ENCODE measurements at regions not wholly inside any gene's neighbourhood (a gene's known extent, or its start where the extent isn't known, plus 50 kb on each side); places are given as distances from the start of the nearest gene placed in this dataset.
"Not testable (repeated sequence)": the region's sequence is repeated elsewhere in the genome, so short reads cannot be mapped to it uniquely, and the experiment has no call there.

DNA sequence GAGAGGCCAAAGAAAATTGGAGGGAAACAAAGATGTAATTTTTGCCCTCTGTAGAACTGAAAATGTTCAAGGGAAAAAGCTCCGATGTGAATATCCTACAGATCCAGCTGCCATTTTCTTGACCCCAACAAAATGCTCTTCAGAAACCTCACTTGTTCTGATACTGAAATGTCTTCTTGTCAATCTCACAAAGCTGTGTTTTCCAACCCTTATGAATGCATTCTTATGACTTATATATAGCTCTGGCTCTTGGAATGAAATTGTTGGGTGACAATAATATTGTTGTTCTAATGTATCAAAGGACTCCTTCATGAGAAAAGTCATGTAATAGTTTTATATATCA lies 157.1 kb upstream of the TGFBR2 start:
- no peak for DNase-seq

DNA sequence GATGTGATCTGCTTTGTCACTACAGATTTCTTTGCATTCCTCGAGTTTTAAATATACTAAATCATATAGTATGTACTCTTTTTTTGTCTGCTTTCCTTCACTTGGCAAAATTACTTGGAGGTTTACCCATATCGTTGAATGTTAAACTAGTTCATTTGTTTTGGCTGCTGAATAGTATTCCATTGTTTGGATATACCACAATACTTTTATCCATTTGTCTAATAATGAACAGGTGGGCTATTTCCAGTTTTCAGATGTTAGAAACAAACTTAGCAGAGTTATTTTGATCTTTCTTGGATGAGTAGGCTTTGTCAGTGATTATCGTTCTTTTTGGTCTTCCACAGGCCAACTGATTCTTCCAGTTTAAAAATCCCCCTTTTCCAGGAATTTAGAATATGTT lies 154.0 kb upstream of the TGFBR2 start:
- no peak for DNase-seq

DNA sequence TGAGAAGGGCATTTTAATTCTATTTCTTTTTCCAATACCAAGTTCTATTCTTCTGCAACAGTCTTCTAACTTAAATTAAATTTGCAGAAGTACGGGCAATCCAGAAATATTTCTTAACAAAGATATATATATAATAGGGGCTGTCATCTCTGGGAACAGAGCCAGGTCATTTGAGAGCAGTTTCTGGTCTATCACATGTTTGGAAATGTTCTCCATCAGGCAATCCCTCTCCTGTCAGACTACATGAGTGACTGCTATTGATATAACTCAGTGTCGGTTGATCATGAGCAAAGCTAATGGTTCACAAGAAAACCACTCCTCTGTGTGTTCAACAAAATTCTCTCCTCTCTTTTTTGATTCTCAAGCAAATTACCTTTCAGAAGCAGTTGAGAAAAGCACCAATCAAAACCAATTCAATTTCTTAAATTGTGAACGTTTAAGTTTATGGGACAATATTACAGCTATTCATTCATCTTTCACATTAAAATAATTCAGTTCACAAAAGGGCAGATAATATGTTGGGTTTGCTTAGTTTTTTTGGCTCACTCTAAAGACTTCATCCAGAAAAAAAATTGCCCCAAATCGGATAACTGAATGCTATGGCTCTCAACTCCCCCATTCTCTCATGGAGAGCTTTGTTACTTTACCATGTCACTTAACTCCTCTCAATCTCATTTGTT lies 152.9 kb upstream of the TGFBR2 start:
- DNase-seq, result no peak

DNA sequence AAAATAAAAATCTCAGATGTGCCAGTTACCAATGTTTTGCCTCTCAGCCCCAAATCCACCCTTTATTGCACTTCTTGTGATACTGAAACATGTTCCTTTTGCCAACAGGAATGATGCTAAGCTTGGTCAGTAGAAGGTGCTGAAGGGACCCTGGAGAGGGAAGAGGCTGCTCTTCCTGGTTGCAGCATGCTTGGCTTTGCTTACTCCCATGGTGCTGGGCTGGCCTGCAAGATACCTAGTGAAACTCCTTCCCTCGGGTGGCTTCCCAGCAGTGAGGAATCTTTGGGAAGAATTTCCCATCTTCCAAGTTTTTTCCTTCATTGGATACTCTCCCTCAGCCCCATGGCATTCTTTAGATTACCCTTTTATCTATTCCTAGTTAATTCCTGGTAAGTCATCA lies 151.8 kb upstream of the TGFBR2 start:
- no peak for DNase-seq

DNA sequence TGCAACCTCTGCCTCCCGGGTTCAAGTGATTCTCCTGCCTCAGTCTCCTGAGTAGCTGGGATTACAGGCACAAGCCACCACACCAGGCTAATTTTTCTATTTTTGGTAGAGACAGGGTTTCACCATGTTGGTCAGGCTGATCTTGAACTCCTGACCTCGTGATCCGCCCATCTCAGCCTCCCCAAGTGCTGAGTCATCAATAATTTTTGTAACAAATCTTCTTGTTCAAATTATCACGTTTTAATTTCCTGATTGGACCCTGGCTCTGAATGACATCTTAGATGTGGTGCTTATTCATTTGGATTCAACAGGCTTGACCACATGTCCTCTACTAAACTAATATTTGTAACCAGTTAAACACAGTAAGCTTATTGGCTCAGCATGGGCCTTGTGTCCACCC lies 151.3 kb upstream of the TGFBR2 start:
- DNase-seq, result not testable (repeated sequence)

DNA sequence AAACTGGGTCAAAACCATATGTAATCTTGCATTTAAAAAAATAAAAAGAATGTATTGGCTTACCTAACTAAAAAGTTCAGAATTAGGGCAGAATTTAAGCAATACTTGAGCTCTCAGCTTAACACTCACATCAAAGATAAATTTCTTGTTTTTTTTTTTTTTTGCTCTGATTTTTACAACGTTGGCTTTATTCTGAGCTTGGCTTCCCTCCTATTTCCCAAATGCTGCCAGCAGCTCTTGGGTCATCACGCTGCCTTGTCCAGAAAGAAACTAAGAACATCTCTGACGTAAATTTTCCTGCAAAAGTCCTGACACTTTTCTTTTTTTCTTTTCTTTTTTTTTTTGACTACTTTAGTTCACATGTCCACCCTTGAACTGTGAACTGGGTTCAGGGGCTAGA lies 150.6 kb upstream of the TGFBR2 start:
- DNase-seq, result no peak

DNA sequence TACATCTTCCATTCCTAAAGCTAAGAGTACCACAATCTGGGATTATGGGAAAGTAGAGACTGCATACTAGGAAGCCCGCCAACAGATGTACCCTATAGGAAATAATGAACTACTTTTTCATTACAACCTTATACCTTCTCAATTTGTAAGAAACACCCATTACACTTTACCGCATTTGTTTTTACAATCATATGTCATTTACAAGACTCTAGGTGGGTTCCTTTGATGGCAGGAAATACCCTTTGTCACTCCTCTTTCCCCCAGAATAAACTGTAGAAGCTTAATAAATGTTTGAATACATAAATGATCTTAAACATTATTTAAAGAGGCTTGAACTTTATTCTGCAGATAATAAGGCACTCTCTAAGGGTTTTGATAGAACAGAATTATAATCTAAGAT lies 150.1 kb upstream of the TGFBR2 start:
- DNase-seq, result no peak

DNA sequence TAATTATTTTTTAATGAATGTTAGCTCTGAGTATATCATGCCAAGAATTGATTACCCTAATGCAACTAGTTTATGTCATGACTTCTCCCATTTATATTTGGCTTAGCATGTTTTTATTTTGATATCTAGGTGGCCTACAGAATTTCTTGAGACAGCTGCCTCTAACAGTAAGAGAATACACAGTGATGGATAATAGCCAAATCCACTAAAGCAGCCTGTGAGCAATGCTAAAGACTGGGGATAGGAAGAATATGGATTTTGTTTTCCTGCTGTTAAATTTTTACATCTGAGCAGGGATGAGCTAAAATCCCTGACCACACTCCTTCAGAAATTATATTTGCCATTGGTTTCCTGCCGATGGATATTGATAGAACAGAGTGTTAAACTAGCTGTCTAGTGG lies 149.3 kb upstream of the TGFBR2 start:
- no peak for DNase-seq

DNA sequence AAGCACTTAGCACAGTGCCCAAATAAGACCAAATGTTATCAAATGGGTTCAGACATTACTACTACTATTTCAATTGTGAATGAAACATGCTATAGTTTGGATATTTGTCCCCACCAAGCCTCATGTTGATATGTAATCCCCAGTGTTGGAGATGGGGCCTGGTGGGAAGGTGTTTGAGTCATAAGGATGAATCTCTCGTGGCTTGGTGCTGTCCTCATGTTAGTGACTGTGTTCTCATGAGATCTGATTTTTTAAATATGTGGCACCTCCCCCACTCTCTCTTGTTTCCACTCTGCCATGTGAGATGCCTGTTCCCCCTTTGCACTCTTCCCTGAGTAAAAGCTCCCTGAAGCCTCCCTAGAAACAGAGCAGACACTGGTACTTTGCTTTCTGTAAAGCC lies 148.7 kb upstream of the TGFBR2 start:
- no peak for DNase-seq

DNA sequence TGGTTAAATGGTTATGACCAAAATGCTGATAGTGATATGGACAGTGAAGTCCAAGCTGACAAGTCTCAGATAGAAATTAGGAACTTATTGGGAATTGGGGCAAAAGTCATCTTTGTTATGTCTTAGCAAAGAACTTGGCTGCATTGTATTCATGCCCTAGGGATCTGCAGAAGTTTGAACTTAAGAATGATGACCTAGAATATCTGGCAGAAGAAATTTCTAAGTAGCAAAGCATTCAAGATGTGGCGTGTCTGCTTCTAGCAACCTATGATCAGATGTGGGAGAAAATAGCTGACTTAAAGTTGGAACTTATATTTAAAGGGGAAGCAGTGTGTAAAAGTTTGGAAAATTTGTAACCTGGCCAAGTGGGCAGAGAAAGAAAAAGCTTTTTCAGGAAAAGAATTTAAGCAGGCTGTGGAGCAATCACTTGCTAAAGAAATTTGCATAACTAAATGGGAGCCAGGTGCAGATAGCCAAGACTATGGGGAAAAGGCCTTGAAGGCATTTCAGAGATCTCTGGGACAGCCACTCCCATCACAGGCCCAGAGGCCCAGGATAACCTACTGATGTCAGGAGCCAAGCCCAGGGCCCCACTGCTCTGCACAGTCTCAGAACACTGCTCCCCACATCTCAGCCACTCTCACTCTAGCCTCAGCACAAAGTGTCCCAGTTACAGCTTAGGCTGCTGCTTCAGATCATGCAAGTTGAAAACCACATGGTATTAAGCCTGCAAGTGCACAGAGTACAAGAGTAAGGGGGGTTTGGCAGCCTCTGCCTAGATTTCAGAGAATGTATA lies 147.8 kb upstream of the TGFBR2 start:
- no peak for DNase-seq

DNA sequence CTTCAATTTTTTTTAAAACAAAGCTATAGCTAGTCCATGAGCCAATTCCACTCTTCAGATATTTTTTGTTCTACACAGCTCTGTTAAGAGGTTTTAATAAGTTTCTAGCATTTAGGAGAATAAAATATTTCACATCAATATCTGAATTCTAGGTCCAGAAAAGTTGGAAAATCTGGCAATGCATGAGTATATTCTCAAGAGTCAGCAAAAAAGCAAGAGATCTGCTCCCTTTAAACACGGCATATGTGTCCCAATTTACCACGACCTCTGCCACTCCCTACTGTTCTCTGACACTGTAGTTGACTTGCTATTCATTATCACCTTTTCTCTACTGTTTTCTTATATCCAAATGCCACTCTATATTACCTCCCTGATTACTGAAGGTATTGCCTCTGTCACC lies 145.1 kb upstream of the TGFBR2 start:
- no peak for DNase-seq

DNA sequence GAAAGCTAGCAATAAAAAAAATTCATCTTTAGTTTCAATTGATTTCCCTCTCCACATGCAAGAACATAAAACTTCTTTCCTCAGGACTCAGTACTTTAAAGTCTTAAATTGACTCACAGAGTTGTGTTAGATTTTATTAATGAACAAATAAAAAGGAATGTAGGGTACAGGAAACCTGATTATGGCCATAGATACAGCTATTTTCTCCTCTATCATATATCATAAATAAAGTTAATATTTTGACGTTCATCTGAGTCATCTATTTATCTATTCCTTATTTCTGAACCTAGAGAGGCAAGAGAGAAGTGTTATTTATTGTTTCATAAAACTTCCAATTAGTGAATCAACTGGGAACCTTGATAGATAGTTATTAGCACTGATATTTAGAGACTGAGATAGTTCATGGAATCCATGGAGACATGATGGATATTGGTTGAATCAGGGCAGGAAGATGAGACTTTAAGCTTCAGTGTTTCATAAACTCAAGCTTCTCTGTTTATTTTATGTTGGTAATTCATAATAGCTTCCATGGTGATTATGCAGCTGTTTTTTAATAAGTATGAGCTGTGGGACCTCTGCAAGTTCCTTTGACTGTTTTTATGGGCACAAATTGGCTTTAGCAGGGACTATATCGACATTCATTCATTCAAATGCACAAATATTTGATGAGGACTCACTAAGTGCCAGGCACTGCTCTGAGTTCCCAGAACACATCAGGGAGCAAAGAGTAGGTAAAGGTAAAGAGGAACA lies 143.5 kb upstream of the TGFBR2 start:
- no peak for DNase-seq

DNA sequence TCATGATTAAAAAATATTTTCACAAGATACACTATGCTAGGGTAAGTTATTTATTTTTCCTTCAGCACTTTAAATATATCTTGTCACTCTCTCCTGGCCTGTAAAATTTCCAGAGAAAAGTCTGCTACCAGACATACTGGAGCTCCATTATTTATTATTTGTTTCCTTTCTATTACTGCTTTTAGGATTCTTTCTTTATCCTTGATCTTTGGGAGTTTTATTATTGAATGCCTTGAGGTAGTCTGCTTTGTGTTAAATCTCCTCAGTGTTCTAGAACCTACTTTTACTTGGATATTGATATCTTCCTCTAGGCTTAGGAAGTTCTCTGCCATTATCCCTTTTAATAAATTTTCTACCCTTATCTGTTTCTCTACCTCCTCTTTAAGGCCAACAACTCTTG lies 142.0 kb upstream of the TGFBR2 start:
- no peak for DNase-seq

DNA sequence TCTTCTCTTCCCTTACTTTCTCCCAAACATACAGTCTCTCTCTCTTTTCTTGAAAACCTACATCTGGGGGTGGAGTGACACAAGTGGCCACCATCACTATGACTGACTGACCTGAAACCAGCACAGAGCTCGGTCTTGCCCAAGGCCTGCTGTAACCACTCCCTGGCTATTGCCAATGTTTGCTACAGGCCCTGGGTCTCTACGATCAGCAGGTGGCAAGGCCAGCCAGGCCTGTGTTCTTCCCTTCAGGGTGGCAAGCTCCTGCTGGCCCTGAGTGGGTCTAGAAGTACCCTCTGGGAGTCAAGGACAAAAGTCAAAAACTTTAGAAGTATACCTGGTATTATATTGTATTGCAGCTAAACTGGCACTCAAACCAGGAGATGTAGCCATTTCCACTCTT lies 140.9 kb upstream of the TGFBR2 start:
- DNase-seq, result no peak

DNA sequence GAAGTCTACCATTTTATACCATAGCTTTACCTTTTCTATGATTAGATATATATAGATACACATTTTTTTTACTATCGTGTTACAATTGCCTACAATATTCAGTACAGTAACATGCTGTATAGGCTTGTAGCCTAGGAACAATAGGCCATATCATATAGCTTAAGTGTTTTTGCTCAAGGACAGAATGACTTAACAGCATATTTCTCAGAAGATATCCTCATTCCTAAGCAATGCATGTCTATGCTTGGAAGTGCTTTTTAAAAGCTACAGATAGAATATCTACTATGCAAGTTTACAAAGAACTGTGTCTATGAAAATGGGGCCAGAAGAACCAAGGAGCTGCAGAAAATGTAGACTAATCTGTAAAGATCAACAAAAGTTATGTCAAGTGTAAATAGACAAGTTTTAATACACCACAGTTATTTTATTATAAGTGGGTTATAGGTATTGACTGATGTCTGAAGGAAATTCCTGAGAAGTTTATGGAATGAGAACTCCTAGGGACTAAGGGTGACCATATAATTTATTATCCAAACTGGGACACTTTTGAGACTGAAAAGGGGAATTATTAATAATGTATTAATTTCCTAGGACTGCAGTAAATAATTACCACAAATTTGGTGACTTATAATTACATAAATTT lies 138.7 kb upstream of the TGFBR2 start:
- DNase-seq, result no peak

DNA sequence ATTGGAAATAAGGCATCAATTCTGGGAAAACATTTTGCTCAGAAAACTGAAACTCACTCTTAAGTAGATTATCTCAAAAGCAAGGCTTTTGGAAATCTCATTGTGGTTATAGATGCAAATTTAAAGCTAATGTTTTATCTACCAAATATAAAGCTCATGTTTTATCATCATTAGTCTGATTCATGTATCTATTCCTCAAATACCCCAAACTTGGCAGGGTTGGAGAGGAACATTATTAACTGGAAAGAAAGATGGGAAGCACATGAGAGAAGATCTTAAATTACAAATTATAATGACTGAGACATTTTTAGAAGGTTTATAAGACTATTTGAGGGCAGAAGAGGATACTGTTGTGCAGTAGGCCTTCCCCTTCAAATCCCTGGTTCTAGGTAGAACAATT lies 137.3 kb upstream of the TGFBR2 start:
- DNase-seq, result no peak

DNA sequence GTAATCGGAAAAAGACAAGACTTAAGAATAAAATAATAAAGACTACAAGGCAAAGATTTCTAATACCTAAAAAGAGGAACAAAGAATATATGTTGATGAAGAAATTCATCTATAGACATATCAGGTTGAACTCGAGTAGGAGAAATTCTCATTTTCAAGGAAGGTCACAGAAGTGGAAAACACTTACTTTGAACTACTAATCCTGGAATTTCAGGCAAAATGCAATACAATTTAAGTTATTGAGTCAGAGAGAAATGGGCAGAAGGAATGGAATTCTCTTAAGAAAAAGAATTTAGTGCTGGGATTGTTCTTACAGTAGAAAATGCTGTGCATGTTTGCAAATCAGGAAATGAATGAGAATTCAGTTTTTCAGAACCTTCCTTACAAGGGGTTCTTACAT lies 135.9 kb upstream of the TGFBR2 start:
- DNase-seq, result no peak

DNA sequence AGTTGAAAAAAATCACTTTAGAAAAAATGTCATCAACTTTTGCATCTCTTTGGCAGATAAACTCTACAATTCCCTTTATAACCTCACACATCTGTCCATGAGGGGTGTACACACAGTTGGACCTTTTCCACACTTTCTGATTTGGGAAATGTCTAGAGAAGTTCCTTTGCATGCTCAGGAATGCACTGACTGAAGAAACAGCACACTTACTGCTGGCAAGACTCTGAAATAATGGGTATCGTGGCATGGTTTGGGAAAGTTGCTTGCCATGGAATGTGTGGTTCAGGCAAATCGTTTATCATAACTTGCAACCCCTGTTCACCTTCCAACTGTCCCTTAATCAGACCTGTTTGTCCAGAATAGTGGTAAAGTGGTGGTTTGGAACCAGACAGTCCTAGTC lies 135.3 kb upstream of the TGFBR2 start:
- DNase-seq, result no peak

DNA sequence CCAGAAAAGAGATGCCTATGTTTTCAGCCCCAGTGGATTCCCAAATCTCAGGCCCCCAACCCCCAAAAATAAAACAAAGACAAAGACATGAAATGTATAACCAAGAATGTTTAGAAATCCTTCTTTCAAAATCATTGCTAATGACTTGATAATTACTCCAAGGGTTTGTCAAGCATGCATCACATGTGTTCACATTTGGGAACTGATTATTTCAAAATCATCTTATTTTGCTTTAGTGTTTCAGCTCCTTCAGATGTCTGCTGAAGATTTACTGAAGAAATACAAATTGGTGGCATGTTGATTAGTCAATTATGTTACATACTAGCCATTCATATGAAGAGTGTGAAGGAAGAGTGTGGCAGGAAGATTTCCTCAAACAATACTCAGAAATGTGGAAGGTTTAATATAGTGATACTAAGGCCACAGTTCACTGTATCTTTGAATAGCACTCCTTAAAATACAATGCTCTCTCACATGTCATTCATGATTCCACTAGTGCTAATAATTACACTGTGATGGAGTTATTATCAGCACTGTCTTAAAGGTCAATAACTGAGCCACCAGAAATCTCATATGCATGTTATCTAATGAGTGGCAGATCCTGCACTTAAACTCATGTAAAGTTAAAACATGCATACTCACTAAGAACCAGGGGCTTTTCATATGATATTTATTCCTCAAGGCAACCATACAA lies 134.5 kb upstream of the TGFBR2 start:
- no peak for DNase-seq

DNA sequence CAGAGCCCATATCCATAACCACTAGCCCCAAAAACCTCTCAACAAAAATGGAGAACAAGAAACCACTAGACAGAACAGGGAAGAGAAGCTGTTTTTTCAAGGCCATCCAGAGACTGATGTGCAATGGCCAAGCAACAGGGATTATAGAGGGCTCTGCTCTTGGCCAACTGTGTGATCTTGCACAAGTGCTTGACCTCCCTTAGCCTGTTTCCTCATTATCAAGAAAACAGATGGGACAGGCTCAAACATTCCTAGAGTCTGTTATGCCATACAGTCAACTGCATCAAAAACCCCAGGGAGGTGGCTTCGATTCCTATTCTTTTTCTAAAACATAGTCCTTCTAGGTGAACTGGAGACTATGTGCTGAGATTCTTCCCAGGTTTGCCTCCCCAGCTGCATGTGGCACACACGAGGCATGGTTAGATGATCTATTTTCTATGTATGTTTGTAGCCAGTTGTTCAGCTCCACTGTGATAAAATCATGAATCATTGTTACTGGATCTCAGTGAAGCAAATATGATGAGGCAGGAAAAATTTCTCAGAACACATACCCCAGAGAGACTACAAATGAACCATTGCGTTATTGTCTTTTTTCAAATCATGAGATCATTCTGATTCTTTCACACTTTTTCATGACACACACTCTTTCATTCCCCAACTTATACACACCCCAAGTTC lies 132.9 kb upstream of the TGFBR2 start:
- DNase-seq, result no peak

DNA sequence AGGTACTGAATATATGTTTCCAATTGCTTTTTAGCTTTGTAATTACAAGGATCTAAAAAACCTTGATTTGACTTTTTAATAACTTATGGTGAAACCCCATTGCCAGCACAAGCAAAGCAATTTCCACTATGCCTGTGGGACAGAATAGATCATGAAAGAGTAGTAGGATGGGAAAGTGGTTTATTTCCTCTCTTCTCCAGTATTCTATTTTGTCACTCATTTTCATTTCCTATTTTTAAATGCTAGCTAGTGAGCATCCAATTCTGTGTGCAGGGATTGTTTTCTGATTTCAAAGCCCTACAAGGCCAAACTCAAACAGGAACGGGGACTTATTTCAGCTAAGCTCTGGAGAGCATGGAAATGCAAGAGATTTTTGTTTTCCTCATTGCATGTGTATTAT lies 132.0 kb upstream of the TGFBR2 start:
- no peak for DNase-seq

DNA sequence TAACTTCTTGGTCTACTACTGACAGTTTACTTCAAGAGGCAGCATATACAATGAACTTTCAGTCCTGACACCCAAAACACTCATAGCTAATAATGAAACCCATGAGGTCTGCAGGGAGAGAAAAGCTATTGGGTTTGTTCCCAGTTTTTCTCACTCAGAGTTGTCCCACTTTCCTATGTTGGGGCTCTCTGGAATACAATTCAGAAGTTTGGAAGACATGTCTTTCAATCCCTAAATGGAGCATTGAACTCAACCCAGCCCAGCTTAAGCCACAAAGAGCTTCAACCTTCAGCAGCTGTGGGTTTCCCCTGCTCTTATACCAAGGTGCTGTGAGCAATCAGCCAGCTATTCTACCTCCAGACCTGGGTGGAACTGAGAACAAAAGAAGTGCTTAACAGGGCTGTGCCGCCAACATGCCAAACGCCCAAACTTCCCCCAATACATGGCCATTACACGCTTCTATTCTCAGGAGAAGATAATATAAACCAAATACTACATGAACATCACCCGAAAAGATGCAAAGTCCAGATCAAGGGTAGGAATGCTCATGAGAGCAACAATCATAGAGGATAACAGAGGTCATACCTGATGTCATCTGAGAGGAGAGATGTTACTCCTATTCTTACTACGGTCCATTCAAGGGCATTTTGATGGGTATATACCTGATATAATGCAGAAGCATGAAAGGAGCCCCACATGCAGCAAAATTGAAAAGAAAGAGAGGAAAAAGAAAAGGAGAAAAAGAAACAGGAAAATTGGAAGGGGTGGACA lies 131.2 kb upstream of the TGFBR2 start:
- no peak for DNase-seq

Data from T-helper 1 cell (primary cell).